NCI-H226 (cell line): ENCODE measurements at regions not wholly inside any gene's neighbourhood (a gene's known extent, or its start where the extent isn't known, plus 50 kb on each side); places are given as distances from the start of the nearest gene placed in this dataset.

Source experiments
- DNase-seq: peaks from one replicate; pipeline ENCODE4 v3.0.0-alpha.2; 2015

DNA sequence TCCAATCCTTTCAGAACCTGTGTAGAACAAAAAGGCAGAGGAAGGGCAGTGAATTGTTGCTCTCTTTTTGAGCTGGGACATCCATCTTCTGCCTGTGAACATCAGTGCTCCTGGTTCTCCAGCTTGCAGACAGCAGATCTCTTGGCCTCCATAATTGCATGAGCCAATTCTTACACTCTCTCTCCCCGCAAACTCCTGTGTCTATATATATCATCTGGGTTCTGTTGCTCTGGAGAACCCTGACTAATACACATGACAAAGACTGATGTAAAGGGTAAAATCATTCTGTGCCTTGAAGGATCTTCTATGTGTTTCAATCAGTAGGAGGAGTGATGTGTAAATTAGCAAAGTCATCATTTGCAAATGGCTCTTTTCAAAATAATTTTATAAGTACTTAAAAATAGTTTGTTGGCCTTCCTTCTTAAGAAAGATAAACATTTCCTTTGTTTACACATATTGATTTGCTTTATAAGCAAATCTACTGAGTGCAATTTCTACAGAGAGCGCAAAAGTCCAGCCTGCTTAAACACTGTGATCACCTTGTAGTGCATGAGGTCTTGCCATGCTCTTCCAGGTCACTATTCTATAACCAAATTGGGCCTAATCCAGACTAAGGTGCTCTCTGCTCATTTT is 154.9 kb upstream of the ANKRD28 start:
- no peak for DNase-seq

DNA sequence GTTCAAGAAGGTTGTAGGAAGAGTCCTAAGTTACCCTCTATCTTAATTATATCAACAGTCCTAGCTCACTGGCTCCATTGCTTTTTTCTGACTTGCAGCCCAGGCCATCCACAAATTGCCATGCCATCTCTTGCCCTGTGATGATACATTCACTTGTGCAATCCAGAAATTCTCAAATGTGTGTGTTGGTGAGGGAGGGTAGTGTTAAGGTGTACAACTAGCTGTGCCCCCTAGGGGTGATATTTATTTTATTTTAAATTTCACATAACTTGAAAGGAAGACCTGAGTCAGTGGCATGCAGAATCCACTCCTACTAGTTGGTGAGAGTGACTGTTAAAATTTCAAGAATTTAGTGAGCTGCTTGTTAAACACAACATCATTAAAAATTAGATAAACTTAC is 156.1 kb upstream of the ANKRD28 start:
- peak; percentile 33 for DNase-seq

DNA sequence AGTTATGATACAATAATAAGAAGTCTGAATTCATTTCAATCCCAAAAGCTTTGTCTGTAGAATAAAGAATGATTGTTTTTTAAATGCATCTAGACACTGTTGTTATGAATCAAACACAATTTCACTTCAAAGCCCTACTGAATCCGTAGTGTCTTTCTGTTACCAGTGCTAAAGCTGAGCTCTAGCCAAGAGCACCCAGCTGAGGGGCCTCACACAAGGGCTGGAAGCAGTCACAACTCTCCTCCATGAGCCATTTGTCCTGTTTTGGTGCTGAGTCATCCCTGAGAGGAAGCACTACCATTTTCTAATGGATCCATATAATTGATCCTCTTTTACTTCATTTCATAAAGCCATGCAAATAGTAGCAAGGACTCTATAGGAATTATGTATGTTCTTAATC is 158.2 kb upstream of the ANKRD28 start:
- no peak for DNase-seq

DNA sequence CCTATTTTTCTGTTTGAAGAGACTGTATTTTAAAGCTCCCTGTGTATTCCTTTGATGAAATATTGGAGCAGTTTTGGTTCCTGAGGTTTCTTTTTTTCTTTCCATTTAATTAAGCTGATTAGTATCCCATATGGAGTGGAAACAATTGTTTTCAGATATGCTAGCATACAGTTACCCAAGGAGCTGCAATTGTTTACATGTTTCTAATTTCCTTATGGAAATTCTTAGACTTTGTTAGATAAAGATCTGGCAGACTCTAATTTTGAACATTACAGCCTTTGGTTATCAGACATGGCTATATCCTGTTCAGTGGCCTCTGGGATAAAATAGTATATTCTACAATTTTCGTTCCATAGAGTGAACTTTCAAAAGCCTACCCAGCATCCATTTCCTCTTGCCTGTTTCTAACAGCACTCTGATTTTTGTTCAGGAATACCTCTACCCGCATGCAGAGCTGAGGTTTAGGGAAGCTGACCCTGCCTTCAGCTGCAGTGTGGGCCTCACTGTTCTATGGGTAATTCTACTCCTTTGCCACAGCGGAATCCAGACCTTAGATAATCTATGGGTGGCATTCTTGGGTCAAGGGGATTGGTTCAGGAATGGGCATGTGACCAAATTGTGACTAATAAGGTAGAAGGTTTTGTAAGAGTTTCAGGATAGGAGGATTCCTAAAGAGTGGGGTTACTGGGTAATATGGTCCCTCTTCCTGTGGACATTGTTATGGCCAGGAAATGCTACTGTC is 161.1 kb upstream of the ANKRD28 start:
- DNase-seq: no peak

DNA sequence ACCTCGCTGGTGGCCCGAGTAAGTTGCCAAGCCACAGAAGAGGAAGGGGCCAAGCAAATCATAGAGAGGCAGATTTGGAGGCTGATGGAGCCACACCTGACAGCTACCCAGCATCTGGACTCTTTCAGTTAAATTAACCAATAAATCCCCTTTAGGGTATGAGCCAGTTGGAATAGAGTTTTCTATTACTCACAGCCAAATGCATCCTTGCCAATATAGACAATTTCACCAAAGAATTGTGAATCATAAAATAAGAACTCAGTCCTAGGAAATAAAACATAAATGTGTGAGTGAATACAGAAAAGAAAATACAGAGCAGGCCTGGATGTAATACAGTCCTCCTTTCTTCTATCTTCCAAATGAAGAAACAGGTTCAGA is 161.6 kb upstream of the ANKRD28 start:
- DNase-seq: no peak

DNA sequence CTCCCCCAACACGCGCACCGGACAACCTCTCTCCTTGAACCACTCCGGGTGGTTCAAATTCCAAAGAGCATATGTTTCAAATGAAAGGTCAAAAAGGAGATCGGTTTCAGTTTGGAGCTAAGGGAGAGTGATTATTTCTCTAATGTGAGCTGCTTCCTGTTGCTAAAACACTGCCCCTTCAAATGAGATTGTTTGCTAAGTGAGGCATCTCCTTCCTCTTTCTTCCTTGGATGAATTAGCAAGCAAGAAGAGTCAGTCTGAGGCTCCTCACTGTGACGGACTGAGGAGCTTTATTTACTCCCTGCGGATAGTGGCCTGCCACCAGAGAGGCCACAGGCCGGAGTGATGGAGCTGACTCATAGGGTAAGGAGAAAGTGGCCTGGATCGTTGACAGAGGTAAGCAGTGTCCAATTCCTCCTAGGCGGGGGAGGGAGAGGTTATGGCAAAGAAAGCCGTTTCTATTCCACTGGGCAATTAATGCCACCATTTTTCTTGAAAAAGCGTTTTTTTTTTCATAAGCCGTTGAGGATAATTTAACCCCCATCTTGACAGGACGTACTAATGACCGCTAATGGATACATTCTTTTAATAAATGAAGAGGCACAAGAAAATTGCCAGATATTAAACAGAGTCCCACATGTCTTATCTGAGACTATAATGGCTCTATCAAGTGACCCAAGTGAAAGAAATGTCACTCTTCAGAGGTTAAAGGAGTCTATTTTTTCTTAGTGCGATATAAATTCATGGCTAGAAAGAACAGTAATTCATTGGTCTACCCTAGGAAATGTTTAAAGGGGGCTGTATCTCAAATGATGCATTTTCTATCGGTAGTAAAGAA is 167.0 kb upstream of the ANKRD28 start:
- DNase-seq: no peak

DNA sequence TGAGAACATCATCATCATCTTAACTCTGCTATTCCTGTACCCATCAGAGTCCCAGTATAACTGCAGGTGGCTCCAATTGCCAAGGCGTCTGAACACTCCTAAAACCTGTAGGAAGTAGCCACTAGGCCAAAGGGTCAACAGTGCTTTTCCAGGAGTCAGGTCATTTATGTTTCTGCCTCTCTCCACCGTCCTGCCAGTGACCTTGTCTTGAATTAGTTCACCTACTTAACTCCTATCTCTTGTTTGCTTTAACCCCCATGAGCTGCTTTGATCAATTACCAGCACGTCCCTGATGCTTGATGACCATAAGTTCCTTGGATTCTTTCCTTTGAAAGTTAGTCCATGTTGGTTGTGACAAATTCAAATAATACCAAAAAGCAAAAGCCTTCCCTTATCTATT is 169.8 kb upstream of the ANKRD28 start:
- no peak for DNase-seq

DNA sequence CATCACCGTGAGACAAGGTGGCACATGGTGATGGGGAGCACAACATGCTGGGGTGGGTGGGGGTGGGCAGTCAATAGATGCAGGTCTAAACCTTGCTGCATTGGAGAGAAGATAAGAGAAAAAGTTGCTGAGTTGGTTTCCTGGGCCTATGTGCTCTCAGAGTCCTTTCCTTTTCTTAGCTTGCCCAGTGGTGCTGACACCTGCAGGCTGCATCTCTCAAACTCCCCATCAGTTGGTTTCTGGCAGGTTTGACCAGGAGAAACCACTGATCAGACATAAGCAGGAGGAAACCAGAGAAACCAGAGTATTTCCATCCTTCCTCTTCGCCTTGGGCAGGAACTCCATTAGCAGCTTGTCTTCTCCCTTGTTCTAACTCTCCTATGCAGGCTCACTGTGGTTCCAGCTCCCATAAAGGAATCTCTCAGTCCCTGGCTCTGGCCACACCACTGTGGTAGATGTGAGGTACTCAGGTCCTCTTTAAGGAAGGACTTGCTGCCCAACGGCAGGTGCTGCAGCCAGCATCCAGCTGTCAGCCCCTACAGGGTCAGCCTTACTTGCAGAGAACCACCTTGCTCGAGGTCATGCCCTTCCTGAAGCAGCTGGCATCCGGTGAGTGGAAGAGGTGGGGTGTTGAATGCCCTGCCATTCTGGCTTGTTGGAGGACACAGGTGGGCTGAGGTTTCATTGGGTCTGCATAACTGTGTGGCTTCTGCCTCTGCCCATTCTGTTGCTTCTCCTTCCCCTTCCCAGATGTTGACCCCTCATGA is 172.3 kb upstream of the ANKRD28 start:
- no peak for DNase-seq

DNA sequence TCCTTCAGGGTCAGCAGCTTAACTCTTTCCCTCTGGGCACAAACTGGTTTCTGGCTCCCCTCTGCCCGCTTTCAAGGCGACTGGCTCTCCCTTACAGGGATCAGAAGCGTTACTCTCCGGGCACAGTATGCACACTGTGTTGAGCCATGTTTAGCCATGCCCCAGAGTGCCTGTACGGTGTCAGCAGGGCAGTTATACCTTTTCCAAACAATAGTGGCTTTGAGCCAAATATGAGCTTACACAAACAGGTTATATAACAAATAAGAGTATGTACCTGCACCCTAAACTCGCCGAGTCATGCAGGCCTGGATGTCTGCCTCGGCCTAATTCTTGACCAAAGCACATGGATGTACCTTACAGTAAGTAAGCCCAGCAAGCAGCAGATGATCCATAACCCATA is 175.6 kb upstream of the ANKRD28 start:
- no peak for DNase-seq

DNA sequence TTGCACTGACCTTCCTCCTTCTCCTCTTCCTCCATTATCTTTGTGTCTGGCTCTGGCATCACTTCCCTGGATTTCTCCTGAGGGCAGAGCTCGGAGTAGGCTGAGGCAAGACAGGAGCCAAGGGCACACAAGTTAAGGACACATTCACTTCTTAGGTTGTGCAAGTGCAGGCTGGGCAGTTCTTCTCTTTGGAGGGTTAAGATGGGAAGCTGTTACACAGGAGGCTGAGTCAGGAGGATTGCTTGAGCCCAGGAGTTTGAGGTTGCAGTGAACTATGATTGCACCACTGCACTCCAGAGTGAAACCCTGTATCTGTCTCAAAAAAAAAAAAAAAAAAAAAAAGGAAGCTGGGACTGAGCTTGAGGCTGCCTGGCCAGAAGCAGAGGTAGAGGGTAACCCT is 176.2 kb upstream of the ANKRD28 start:
- no peak for DNase-seq

DNA sequence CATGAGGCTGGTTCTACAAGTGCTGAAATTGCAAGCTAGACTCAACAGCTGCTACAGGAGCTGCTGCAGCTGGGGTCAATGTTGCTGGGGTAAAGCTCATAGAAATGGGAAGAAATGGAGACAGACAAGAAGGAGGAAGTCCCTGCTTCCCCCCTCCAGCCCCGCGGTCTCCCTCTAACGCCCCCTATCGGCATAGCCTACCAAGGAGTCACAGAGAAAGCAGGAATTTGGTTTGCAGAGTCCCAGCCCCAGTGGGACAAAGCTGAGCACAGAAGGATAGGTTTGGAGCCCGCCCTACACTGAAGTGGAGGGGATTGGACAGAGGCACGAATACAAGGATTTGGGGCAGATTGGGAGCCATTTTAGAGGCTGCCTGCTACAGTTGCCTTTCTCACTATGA is 176.9 kb upstream of the ANKRD28 start:
- no peak for DNase-seq

DNA sequence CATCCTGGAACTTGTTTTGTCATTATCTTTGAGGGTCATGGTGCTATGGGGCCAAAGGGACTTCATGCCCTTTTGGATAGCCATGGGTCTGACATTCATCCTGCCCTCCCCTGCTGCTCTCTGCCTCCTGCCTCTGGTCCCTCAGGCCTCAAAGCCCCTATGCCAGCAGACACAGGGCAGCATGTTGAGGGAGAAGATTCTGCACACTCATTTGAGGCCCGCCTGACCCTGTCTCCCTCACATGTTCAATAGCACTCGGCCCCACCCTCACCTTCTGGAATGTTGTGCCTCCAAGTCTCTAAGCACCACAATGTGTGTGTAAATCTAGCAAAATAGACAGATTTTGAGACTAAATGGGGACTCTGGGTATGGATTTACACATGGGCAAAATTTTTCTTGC is 178.7 kb upstream of the ANKRD28 start:
- DNase-seq: no peak

DNA sequence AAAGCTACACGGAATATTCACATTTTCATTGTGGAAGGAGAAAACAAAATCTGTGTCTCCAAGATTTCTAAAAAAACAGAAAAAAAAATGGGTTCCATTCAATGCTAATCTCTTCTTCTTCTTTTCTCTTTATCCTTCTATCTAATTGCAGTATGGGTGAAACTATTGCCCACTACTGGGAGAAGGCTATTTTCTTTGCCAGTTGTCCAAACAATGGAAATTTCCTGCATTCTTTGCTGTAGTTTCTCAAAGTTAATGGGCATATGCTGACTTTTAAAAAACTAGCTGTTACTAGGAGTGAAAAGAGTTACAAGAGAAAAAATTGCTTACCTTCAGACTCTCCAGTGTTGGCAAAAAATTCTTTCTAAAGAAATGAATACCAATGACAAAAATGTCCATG is 179.3 kb upstream of the ANKRD28 start:
- DNase-seq: no peak

DNA sequence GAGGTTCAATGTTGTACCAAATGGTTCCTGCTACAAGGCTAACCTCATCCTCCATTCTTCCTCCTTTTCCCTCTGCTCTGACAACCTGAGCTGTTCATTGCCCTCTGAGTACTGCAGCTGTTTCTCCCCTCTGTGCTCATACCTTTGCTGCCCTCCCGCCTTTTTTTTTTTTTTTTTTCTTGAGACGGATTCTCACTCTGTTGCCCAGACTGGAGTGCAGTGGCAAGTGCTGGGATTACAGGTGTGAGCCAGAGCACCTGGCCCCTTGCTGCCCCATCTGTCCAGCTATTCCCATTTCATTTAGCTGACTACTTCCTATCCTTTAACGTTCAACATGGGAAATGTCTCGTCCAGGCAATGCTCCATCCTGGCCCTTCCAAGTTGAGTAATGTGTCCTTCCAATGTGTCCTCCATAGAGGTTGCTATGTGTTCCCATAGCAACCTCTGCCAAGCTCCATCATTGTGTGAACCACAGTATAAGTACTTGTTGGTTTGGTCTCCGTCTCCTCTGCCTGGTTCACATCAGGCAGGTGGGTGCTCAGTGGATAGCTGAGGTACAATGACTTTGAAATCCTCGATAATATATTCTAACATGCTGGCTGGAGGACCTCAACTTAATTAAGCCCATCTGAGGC is 179.9 kb upstream of the ANKRD28 start:
- no peak for DNase-seq

DNA sequence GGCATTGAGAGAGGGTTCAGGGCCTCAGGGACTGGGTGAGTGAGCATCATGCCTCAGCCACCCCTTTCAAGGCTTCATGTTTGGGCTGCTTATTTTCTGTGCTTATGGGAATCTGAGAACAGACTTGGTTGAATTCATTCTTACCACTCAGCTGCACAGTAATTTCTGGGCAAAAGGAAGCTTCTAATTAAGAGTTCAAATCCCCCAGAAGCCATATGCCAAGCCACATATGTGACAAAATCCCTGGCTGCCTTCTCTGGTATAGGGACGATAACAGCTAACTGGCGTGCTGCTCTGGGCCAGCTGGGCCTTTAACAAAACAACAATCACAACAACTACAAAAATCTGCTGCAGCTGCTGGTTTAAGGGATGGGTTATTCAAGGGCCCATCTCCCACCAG is 181.0 kb upstream of the ANKRD28 start:
- DNase-seq: no peak

DNA sequence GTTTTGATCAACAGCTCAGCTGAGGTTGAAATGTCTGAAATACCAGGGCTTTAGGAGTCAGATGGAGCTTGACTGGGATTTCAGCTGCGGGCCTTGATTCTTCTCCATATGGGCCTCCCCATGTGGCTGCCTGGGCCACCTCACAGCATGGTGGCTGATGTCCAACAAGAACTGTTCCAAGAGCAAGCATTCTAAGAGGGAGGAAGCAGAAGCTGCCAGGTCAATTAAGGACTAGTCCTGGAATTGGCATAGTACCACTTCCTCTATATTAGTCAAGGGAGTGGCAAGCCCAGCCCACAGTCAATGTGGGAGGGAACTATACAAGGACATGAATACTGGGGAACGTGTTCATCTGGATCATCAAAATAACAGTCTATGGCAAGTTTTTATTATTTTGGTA is 181.7 kb upstream of the ANKRD28 start:
- DNase-seq: no peak

DNA sequence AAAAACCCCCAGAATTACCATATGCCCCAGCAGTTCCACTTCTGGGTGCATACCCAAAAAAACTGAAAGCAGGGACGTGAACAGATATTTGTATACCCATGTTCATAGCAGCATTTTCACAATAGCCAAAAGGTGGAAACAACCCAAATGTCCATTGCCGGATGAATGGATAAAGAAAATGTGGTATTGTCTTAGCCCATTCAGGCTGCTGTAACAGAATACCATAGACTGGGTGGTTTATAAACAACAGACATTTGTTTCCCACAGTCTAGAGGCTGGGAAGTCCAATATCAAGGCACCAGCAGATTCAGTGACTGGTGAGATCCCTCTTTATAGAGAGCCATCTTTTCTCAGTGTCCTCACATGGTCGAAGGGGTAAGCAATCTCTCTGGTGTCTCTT is 182.1 kb upstream of the ANKRD28 start:
- DNase-seq: no peak

DNA sequence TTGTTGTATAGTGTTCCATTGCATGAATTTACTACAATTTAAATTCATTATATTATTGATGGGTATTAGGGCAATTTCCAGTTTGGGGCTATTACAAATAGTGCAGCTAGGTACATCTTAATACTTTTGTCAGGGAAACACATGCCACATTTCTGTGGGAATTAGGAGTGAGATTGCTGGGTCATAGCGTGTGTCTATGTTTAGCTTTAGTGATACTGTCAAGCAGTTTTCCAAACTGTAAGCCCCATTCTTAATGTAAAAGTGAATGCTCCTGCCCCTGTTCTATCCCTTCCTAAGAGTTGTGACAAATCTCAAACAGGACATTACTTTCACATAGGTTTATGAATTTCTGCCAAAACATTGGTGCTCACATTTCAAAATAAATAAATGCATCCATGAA is 184.5 kb upstream of the ANKRD28 start:
- DNase-seq: no peak

DNA sequence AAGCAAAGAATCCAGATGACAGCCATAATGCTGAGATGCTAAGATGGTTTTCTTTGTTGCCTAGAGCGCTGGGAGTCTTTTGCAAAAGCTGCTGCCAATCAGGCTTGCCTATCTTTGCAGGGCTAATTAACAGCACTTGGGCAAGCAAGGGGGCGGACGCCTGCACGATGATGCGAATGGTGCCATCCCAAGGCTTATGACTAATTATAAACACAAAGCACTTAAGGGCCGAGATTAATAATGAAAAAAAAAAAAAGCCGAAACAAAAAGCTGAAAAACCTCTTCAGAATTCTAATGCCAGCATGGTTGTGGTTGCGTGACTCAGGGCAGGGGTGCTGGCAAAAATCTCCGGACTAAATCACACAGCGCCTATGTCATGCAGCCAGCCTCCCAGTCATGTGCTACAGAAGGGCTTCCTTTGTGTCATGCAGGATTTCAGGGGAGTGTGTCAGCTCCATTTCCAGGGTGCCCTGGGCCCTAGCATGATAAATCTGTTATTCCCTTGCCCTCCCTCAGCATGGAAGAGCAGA is 185.0 kb upstream of the ANKRD28 start:
- DNase-seq: peak; percentile 94

DNA sequence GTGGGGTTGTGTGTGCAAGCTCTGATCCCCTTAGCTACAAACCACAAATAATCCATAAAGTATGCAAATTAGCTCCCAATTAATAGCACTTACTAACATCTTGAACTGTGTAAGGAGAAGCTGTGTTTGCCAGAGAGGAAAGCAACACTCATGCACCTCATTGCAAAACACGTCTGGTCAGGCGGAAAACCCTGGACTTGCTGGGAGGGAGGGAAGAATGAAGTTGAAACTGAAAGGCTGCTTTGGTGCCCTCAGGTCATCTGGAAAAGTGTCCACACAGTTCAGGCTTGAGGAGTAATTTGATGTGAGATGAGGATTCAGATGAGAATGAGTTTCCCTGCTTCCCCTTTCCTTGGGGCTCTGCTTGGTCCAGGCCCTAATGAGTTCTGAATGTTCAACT is 185.5 kb upstream of the ANKRD28 start:
- DNase-seq: peak; percentile 76

DNA sequence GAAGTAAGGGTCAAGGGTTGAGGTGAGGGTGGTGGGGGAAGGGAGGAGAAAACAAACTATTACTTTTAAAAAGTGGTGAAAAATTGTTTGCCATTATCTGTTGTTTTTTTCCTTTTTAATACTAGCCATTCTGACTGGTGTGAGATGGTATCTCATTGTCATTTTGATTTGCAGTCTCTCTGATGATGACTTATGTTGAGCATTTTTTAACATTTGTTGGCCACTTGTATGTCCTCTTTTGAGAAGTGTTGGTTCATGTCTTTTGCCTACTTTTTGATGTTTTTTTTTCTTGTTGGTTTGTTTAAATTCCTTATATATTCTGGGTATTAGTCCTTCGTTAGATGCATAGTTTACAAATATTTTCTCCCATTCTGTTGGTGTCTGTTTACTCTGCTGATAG is 185.9 kb upstream of the ANKRD28 start:
- DNase-seq: no peak

DNA sequence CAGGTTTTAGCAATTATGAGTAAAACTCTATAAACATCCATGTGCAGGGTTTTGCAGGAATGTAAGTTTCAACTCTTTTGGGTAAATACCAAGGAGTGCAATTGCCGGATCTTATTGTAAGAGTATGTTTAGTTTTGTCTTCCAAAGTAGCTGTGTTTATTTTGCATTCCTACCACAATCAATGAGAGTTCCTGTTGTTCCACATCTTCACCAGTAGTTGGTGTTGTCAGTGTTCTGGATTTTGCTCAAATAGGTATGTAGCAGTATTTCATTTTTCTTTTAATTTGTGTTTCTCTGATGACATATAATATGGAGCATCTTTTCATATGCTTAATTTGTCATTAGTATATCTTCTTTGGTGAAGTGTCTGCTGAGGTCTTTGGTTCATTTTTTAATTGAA is 185.1 kb upstream of the GALNT15 start:
- DNase-seq: no peak

DNA sequence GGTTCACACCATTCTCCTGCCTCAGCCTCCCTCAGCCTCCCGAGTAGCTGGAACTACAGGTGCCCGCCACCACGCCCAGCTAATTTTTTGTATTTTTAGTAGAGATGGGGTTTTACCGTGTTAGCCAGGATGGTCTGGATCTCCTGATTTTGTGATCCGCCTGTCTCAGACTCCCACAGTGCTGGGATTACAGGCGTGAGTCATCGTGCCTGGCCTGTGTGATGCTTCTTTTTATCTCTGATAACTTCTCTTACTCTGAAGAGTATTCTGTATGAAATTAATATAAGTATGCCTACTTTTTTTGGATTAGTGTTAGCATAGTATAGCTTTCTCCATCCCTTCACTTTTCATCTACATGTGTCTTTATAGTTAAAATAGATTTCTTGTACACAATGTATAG is 180.8 kb upstream of the GALNT15 start:
- DNase-seq: peak; percentile 33
